ENCODE measurements at regions not wholly inside any gene's neighbourhood (a gene's known extent, or its start where the extent isn't known, plus 50 kb on each side); places are given as distances from the start of the nearest gene placed in this dataset.

- no peak for TF ChIP-seq CTCF (IDR thresholded peaks at IDR 0.05; ENCODE audit: insufficient read depth, low read length, poor library complexity, severe bottlenecking)
- TF ChIP-seq EZH2phosphoT487 (conservative IDR thresholded peaks at IDR 0.05; ENCODE audit: low read length) = no peak
- Histone ChIP-seq H3K36me3 (ENCODE audit: low read length) (no peaks in the 10 kb centered on the region), H3K79me2 (ENCODE audit: insufficient read depth, low read length) (no peaks in the 10 kb centered on the region), H3K9me2 (replicated peaks; ENCODE audit: insufficient read depth, low read length) (no peaks in the 10 kb centered on the region), H3K4me3 (ENCODE audit: insufficient read depth, low read length, poor library complexity, severe bottlenecking) (no peak overlapping the region), H4K20me1 (ENCODE audit: low read depth, low read length) (no peaks in the 10 kb centered on the region), H3K9ac (ENCODE audit: low read length) (no peak overlapping the region), H3K4me2 (ENCODE audit: low read depth, low read length, poor library complexity, severe bottlenecking) (no peak overlapping the region), H3K9me3 (ENCODE audit: insufficient read depth, low read length) (no peaks in the 10 kb centered on the region), H2AFZ (ENCODE audit: low read depth, low read length, severe bottlenecking) (no peak overlapping the region), H3K27ac (ENCODE audit: low read depth, low read length) (no peak overlapping the region), H3K27me3 (ENCODE audit: low read length) (no peaks in the 10 kb centered on the region), H3F3A (ENCODE audit: insufficient read depth) (no peaks in the 10 kb centered on the region)
Observed at GRCh38 chr6:128600397-128600951, 80.1 kb upstream of the PTPRK start.

- Histone ChIP-seq H3K9me3 (ENCODE audit: insufficient read depth, low read length) (no peaks in the 10 kb centered on the region), H3K27me3 (ENCODE audit: low read length) (no peaks in the 10 kb centered on the region), H3K36me3 (ENCODE audit: low read length) (no peaks in the 10 kb centered on the region), H3F3A (ENCODE audit: insufficient read depth) (no peaks in the 10 kb centered on the region), H3K79me2 (ENCODE audit: insufficient read depth, low read length) (no peaks in the 10 kb centered on the region), H3K27ac (ENCODE audit: low read depth, low read length) (no peak overlapping the region), H3K9ac (ENCODE audit: low read length) (no peak overlapping the region), H3K4me3 (ENCODE audit: insufficient read depth, low read length, poor library complexity, severe bottlenecking) (no peak overlapping the region), H3K4me2 (ENCODE audit: low read depth, low read length, poor library complexity, severe bottlenecking) (no peak overlapping the region), H4K20me1 (ENCODE audit: low read depth, low read length) (no peaks in the 10 kb centered on the region), H3K9me2 (replicated peaks; ENCODE audit: insufficient read depth, low read length) (no peaks in the 10 kb centered on the region), H2AFZ (ENCODE audit: low read depth, low read length, severe bottlenecking) (no peak overlapping the region)
- TF ChIP-seq CTCF (IDR thresholded peaks at IDR 0.05; ENCODE audit: insufficient read depth, low read length, poor library complexity, severe bottlenecking) (no peak), EZH2phosphoT487 (conservative IDR thresholded peaks at IDR 0.05; ENCODE audit: low read length) (no peak)
Observed at GRCh38 chr6:128599036-128599435, 78.6 kb upstream of the PTPRK start.

- no peaks in the 10 kb centered on the region for H3K36me3 ChIP-seq (ENCODE audit: low read length)
- no peak for TF ChIP-seq EZH2phosphoT487 (conservative IDR thresholded peaks at IDR 0.05; ENCODE audit: low read length)
- no peak for TF ChIP-seq CTCF (IDR thresholded peaks at IDR 0.05; ENCODE audit: insufficient read depth, low read length, poor library complexity, severe bottlenecking)
- no peak overlapping the region for H3K9ac ChIP-seq (ENCODE audit: low read length)
Observed at GRCh38 chr6:128598571-128598970, 78.2 kb upstream of the PTPRK start.

More at GRCh38 chr6:128598571-128598970, 78.2 kb upstream of the PTPRK start:
- no peak overlapping the region for H3K4me3 ChIP-seq (ENCODE audit: insufficient read depth, low read length, poor library complexity, severe bottlenecking)
- no peaks in the 10 kb centered on the region for H4K20me1 ChIP-seq (ENCODE audit: low read depth, low read length)
- H3K4me2 ChIP-seq (ENCODE audit: low read depth, low read length, poor library complexity, severe bottlenecking) = no peak overlapping the region
- H2AFZ ChIP-seq (ENCODE audit: low read depth, low read length, severe bottlenecking) = no peak overlapping the region
- H3K9me2 ChIP-seq (replicated peaks; ENCODE audit: insufficient read depth, low read length) = no peaks in the 10 kb centered on the region
- H3F3A ChIP-seq (ENCODE audit: insufficient read depth) = no peaks in the 10 kb centered on the region
- H3K27me3 ChIP-seq (ENCODE audit: low read length) = no peaks in the 10 kb centered on the region
- no peaks in the 10 kb centered on the region for H3K79me2 ChIP-seq (ENCODE audit: insufficient read depth, low read length)
- no peaks in the 10 kb centered on the region for H3K9me3 ChIP-seq (ENCODE audit: insufficient read depth, low read length)
- H3K27ac ChIP-seq (ENCODE audit: low read depth, low read length) = no peak overlapping the region
